ENCODE measurements at regions not wholly inside any gene's neighbourhood (a gene's known extent, or its start where the extent isn't known, plus 50 kb on each side); places are given as distances from the start of the nearest gene placed in this dataset.

GRCh38 chr10:55203874-55204273, 402.8 kb upstream of the PCDH15 start:
- intact Hi-C loops (cut with DNase I) = no loop called here
- Histone ChIP-seq H3K4me1 (replicated peaks) (no peaks in the 10 kb centered on the region), H3K36me3 (no peaks in the 10 kb centered on the region), H3K27ac (no peak overlapping the region), H3K27me3 (replicated peaks; ENCODE audit: insufficient read depth) (no peaks in the 10 kb centered on the region), H3K9me3 (no peaks in the 10 kb centered on the region), H3K4me3 (no peak overlapping the region)
- TF ChIP-seq POLR2A (IDR thresholded peaks at IDR 0.05) = no peak
- no peak for TF ChIP-seq POLR2AphosphoS5 (IDR thresholded peaks at IDR 0.05)
- no peak for TF ChIP-seq CTCF (IDR thresholded peaks at IDR 0.05)
- DNase-seq (ENCODE audit: low spot score) = no peak

DNA sequence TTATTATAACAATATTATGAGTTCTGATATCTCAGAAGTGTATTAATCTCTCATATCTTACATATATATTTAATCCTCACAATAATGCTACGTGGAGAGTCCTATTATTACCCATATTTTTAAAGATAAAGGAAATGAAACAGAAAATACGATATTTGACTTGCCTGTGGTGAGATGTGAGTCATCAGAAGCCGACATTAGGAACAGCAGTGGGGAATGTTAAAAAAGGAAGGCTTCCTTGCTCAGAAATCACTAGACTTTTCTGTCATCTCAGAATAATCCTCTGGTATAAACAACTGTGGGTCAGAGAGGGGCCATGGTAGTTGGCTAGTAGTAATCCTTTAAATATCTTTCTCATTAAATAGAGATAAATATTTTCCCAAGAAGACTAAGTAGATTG, 402.3 kb upstream of the PCDH15 start:
- TF ChIP-seq POLR2AphosphoS5 (IDR thresholded peaks at IDR 0.05) (no peak), CTCF (IDR thresholded peaks at IDR 0.05) (no peak), POLR2A (IDR thresholded peaks at IDR 0.05) (no peak)
- Histone ChIP-seq H3K27me3 (replicated peaks; ENCODE audit: insufficient read depth) (no peaks in the 10 kb centered on the region), H3K4me3 (no peak overlapping the region), H3K9me3 (no peaks in the 10 kb centered on the region), H3K4me1 (replicated peaks) (no peaks in the 10 kb centered on the region), H3K36me3 (no peaks in the 10 kb centered on the region), H3K27ac (no peak overlapping the region)
- 61% methylated on average over 3 of the region's 3 CpGs for WGBS
- intact Hi-C loops (cut with DNase I) = no loop called here
- DNase-seq (ENCODE audit: low spot score) = no peak

GRCh38 chr10:55200020-55200419, 399.0 kb upstream of the PCDH15 start:
- Histone ChIP-seq H3K9me3 (no peaks in the 10 kb centered on the region), H3K4me3 (no peak overlapping the region), H3K4me1 (replicated peaks) (no peaks in the 10 kb centered on the region), H3K36me3 (no peaks in the 10 kb centered on the region), H3K27me3 (replicated peaks; ENCODE audit: insufficient read depth) (no peaks in the 10 kb centered on the region), H3K27ac (no peak overlapping the region)
- intact Hi-C loops (cut with DNase I) = no loop called here
- WGBS = 64% methylated on average over 2 of the region's 2 CpGs
- DNase-seq (ENCODE audit: low spot score) = no peak
- TF ChIP-seq POLR2AphosphoS5 (IDR thresholded peaks at IDR 0.05) (no peak), CTCF (IDR thresholded peaks at IDR 0.05) (no peak), POLR2A (IDR thresholded peaks at IDR 0.05) (no peak)

DNA sequence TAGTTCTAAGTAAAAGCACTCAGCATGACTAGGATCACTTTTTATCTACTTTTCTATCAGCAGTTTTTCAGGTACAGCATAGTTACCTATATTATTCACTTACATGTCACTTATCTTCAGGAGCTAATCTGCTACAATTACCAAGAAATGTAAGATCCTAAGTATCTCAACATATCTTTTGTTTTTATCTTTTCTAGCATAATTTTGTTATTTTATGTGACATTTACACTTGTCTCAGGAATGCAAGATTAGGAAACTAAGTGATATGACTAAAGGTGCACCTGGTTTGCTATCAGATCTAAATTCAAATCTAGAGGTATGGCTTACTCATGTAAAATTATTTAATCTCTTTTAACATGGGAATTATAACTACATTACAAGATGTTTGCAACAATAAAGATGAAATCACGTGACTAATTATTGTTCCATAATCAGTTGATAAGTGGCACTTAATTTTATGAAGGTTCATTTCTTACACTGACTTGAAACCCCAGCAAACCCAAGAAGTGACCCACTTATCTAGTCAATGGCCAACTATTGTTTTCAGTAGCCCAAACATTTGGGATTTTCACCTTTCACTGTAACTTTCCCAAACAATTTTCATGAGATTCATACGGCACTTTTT, 390.3 kb upstream of the PCDH15 start:
- H3K27ac ChIP-seq = no peak overlapping the region
- TF ChIP-seq POLR2A (IDR thresholded peaks at IDR 0.05) (no peak), CTCF (IDR thresholded peaks at IDR 0.05) (no peak), POLR2AphosphoS5 (IDR thresholded peaks at IDR 0.05) (no peak)
- intact Hi-C loops (cut with DNase I) = no loop called here
- no peaks in the 10 kb centered on the region for H3K36me3 ChIP-seq
- no peak for DNase-seq (ENCODE audit: low spot score)
- no peaks in the 10 kb centered on the region for H3K4me1 ChIP-seq (replicated peaks)
- H3K27me3 ChIP-seq (replicated peaks; ENCODE audit: insufficient read depth) = no peaks in the 10 kb centered on the region
- WGBS = 31% methylated on average over 2 of the region's 2 CpGs
- no peaks in the 10 kb centered on the region for H3K9me3 ChIP-seq
- no peak overlapping the region for H3K4me3 ChIP-seq

DNA sequence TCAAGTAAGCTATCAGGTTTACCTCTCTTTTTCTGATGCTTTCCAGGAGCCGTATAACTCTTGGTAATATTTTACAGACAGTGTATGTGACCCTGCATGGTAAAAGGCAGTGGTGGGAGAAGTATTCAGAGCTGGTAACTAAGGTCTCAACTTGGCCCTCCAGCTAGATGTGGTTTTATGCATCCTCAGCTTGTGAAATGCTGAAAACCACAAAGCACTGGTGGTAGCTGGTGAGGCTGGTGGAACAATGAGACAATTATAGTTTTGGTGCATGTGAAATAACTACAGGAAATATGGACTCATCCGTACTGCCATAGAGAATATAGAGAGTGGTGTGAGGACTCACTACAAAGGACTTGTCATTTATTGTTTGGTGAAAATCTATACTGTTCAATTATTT, 383.0 kb upstream of the PCDH15 start:
- Histone ChIP-seq H3K27ac (no peak overlapping the region), H3K27me3 (replicated peaks; ENCODE audit: insufficient read depth) (no peaks in the 10 kb centered on the region), H3K9me3 (no peaks in the 10 kb centered on the region), H3K4me1 (replicated peaks) (no peaks in the 10 kb centered on the region), H3K4me3 (no peak overlapping the region), H3K36me3 (no peaks in the 10 kb centered on the region)
- no peak for TF ChIP-seq POLR2A (IDR thresholded peaks at IDR 0.05)
- no peak for TF ChIP-seq POLR2AphosphoS5 (IDR thresholded peaks at IDR 0.05)
- TF ChIP-seq CTCF (IDR thresholded peaks at IDR 0.05) = no peak
- intact Hi-C loops (cut with DNase I) = no loop called here
- 55% methylated on average over 2 of the region's 2 CpGs for WGBS
- no peak for DNase-seq (ENCODE audit: low spot score)

Measured in prostate gland (tissue), 2 donors.